NCI-H2029 (cell line): ENCODE measurements at regions not wholly inside any gene's neighbourhood (a gene's known extent, or its start where the extent isn't known, plus 50 kb on each side); places are given as distances from the start of the nearest gene placed in this dataset.

Experiments
- DNase-seq: peaks from one replicate; lab custom pipeline; 2025; lab: John Stamatoyannopoulos, UW

GRCh38 chr2:7812231-7812995 lies 869.4 kb upstream of the ID2 start:
- no peak for DNase-seq

DNA sequence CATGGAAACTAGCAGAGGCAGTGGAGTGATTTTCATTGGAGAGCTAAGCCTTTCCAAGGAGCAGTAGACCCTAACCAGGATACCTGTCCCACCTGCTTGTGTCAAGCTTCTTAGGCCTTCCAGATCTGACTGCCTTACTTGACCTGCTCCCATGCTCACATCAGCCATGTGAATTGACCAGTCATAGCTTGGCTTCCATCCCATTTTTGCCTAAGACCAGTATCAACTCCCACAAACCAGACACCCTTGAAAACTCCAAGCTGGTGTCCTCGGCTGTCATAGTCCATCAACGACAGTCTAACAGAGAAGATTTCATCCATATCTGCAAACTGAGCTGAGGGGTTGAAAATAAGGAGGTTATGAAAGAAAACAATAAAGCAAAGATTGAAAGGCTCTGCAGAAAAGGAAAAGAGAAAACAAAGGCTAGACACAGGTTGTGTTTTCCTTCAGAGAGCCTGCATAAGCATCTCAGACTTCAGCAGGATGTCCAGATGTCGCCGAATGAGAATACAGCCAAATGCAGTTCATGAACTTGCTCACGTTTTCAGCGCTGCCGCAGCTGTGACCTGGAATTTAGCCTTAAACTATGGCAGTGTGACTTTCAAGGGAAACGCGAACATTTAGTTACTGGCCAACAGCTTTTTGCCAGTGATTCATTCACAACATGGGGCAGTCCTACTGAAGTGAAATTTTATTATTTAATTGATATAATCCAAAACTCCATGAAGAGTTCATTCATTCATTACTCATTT lies 868.1 kb upstream of the ID2 start:
- no peak for DNase-seq

DNA sequence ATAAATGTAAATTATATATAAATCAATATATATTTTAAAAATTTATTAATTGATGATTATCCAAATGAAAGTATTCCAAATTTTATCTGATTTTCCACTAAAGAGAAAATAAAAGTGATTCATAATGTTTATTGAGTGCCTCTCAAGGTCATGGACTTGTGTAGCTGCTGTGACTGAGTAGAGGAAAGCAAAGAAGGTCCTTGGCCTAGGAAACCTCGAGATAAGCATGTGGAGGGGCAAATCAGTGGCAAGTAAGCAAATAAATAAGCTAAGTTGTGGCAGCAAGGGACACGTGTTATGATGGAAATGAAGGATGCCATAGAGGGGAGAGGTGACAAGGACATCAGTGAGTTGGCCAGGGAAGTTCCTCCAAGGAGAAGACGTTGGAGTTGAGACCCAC lies 866.1 kb upstream of the ID2 start:
- DNase-seq, result no peak

GRCh38 chr2:7816233-7816632 lies 865.6 kb upstream of the ID2 start:
- DNase-seq, result no peak

- DNase-seq, result no peak
Observed at GRCh38 chr2:7816944-7817343, 864.9 kb upstream of the ID2 start.

DNA sequence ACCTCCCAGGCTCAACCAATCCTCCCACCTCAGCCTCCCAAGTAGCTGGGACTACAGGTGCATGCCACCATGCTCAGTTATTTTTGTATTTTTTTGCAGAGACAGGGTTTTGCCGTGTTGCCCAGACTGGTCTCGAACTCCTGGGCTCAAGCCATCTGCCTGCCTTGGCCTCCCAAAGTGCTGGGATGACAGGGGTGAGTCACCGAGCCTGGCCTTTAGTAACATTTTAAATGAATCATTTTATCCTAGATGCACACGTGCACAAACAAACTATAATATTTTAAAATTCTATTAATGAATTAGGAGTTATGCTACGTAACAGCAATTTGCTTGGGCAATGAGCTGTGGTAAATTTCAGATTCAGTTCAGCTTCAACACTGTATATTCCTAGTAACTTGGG lies 862.5 kb upstream of the ID2 start:
- no peak for DNase-seq

DNA sequence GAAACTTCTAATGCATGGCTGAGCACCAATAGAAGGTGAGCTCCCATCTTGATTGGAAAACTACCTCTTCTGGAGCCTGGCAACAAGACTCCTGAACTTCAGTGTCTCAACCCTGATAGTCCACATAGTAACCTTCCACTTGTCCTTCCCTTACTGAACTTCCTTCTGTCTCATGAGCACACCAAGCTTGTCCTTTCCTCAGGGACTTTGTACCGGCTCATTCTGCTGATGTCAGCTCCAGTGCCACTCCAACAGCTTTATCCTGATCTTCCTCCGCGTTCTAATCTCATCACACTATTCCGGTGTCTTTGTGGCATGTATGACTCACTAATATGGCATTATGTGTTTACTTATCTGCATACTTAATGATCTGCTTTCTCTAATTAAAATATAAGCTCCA lies 862.0 kb upstream of the ID2 start:
- DNase-seq, result no peak

DNA sequence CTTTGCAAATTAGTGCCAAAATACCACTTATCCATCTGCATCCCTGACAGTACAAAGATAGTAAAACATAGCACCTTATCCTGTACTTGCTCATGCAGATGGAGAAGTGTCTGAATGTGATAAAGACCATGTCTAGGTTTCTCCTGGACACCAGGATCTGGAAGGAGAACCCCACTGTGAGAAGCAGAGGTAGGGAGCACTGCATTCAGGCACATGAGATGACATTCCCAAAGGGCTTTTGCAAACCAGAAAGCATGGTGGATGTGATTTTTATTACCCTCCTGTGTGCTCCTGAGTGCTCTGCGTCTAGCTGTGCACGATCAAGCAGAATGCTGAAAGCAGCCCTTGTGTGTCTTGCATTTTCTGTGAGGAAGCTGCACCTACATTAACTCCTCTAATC lies 857.6 kb upstream of the ID2 start:
- DNase-seq, result no peak

DNA sequence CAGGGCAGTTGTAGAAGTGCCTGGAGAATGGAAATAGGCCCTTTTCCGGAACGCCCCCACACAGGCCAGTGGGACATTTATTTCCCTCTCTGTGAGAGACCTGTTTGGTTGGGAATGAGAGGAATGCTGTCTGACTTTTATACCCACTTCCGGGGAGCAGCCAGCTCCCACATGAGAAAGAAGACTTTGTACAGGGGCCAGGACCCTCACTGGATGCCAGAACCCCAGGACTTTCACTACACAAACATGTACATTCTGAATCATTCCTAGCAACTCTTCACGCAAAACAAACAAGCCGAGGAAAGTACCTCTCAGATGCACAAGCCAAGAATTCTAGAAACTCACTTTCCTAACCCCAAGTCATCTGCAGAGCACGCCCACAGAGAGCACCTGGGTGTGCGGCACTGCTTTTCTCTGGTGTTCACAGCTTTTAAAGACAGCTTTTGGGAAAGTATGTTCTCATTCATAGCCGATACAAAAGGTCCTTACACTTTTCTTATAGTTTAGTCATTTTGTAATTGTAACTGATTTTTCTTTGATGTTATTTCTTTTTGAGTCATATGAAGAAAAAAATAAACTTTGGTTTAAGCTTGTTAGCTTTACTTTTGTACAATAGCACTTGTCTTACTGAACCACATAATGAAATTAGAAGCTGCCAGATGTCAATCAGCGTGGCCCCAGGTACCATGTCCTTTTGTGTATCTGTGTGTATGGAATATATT lies 856.1 kb upstream of the ID2 start:
- no peak for DNase-seq

DNA sequence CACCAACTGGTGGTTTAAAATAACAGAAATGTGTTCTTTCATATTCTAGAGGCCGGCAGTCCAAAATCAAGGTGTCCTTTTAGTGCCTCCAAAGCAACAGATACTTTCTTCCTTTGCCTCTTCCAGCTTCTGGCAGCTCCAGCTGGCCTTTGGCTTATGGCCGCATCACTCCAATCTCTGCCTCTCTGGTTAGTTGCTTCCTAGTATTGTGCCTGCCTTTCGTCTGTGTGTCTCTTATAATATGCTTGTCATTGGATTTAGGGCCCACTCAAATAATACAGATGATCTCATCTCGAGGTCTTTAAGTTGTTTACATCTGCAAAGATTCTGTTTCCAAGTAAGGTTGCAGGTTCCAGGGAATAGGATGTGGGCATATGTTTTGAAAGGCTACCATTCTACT lies 855.2 kb upstream of the ID2 start:
- DNase-seq, result no peak

GRCh38 chr2:7829241-7829640 lies 852.6 kb upstream of the ID2 start:
- no peak for DNase-seq

DNA sequence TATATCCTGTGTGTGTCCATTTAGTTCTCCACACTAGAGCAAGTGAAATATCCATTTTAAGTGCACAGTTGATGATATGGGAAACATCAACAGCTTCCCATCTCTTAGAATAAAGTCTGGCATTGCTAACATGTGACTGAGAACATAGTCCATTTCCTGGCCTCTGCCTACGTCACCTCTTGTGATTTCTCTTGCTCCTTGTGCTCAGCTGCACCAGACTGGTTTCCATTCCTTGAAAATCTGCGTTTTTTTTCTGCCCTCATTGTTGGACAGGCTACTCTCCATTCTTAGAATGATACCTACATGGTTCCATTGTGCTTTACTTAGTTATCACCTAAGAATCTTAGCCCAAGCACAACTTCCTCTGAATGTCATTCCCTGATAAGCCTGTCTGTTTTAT lies 851.2 kb upstream of the ID2 start:
- DNase-seq, result no peak

GRCh38 chr2:7835151-7835550 lies 846.7 kb upstream of the ID2 start:
- DNase-seq, result no peak

DNA sequence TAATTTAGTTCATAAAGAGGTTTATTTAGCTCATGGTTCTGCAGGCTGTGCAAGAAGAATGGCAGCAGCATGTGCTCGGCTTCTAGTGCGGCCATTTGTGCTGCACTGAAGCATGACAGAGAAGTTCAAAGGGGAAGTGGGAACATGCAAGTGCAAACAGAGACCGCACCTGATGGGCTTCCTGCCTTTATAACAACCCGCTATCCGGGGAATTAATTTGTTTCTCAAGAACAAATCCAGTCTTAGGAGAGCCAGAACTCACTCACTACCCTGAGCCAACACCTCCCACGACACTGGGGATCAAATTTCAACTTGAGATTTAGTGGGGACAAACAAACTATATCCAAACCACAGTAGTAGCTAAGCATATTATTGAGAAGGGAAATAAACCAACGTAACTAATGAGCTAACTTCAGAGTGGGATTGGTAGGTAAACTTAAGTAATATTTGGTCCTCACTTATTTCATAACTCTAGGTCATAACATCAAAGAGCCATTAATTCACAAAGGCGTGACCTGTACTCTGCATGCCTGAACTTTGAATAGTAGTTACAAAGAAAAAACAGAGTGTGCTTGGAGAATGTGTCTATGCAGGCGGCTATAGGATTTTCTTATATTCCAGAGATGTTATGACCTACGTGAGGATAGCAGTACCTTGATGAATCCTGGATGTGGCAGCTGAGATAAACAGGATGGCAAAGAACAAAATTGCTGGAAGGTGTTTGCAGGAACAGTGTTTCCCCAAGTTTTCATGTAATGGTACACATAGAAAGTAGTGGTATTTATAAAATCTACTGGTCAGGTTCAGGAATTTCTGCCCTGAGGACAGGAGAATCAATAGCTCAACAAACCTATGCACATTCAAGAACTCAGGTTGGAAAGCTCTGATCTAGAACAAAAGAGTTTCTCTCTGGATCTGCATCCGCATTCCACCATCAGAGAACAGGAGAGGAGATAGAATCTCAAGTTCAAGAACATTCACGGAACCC lies 845.9 kb upstream of the ID2 start:
- DNase-seq, result peak; percentile 69

DNA sequence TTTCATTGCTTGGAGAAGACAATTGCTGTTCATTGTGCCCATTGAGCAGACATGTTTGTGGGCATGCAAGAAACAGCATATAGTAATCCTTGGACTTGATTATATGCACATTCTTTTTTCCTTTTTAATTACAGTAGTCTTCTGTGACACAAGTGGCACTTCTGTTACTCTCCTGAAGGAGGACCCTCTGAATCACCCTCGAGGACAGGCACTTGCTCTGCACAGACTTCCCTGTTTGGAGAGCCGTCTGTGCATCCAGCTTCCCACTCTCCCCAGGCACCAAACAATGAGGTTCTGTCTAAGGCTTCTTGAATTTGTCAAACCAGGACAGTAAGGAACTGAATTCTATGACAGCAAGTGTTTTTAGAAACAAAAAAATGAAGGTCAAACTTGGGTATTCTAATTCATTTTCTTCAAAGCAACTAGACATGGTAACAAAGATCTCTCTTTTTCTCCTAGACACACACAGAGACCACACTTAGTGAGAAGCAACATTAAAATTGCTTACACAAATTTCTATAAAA lies 844.6 kb upstream of the ID2 start:
- no peak for DNase-seq

DNA sequence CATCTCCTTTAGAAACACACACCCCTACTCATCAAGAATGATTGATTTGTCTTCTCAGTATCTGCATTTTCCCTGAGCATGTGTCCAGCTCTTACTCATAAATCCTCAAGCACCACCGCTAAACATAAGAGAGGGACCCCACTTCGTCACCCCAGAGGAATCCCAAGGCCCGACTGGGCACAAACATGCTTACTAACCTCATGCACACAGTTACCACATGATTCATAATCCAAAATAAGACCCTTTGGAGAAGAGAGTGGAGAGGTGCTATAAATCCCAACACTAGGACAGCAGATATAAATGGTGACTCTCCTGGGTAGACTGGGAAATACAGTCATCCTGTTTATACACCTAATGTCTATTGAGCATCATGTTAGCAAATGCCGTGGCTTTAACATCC lies 843.2 kb upstream of the ID2 start:
- no peak for DNase-seq

DNA sequence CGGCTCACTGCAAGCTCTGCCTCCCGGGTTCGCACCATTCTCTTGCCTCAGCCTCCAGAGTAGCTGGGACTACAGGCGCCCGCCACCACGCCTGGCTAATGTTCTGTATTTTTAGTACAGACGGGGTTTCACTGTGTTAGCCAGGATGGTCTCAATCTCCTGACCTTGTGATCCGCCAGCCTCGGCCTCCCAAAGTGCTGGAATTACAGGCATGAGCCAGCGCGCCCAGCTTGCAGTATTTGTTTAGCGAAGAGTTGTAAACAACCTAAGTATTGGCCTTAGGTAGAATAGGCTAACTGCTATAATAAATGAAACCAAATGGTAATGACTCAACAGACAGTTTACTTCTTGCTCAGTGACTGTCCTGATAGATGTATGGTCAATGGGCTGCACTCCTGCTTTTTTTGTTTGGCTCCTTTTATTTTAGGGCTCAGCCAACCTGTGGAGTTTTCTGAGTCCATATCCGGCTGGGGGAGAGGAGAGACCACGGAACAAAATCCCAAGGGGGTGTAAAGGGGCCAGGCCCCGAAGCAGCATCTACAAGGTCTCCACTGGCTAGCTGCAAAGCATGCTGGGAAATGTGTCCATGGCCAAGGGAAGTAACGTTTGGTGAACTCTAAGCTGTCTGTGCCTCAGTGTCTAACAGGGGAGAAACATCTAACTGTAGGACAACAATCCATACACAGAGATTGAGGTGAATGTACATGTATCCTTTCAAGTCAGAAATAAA lies 841.0 kb upstream of the ID2 start:
- no peak for DNase-seq

GRCh38 chr2:7841751-7842150 lies 840.1 kb upstream of the ID2 start:
- no peak for DNase-seq

DNA sequence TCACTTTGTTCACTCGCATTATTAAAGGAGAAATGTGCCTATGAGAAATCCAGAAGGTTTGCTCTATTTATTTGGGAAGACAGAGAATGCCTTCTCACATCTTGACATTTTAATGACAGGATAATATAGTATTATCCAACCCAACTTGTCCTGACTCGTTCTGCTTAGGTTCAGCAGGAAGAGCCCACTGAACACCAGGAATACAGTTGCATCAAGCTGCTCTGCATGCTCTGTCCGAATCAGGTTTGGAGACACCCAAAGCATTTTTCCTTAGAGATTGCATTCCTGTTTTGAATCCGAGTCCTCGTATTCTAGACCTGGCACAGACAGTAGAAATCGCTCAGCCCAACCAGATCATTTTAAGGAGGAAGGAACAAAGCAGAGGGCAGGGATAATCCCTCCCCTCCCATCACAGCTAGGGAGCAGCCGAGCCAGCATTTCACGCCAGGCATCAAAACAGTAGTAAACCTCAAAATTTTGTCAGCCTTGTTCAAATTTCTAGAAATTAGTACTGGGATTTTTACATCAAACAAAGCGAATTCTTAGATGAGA lies 837.4 kb upstream of the ID2 start:
- DNase-seq, result no peak

GRCh38 chr2:7845332-7845731 lies 836.5 kb upstream of the ID2 start:
- no peak for DNase-seq

DNA sequence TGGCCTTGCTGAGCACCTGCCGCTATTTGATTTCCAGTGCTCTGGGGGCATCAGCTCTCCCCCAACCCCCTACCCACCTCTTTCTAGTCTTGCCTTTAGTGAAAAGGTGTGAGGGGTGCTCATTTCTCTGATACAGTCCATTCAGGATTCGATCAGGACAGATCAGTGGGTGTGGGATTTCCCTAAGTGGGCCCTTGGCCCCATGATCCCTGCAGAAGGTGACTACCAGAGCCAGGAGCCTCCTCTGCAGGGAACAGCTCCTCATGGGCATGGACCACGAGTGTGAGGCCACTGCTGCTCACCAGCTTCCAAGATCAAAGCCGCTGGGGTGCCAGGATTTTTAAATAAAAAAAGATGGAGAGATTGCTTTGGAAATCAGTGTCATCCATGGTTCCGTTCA lies 835.2 kb upstream of the ID2 start:
- DNase-seq, result no peak
